GM12891 (cell line): ENCODE measurements at regions not wholly inside any gene's neighbourhood (a gene's known extent, or its start where the extent isn't known, plus 50 kb on each side); places are given as distances from the start of the nearest gene placed in this dataset.

Experiments used
- DNase-seq: peaks from one replicate; pipeline ENCODE4 v3.0.0; 2011; ENCODE audit warnings: low spot score; ENCODE audit not compliant: insufficient read length
- FAIRE-seq: peaks from 2 replicates; lab custom pipeline; 2011; peaks lifted over from hg19 to GRCh38; lab: Jason Lieb, UNC
- PAX5 ChIP-seq: IDR thresholded peaks from 2 replicates; pipeline ENCODE4 v1.6.1; 2011; ENCODE audit warnings: low read length, moderate library complexity, mild to moderate bottlenecking; ENCODE audit not compliant: insufficient read depth, severe bottlenecking
- POLR2A ChIP-seq: IDR thresholded peaks from 2 replicates; pipeline ENCODE4 v1.6.1; 2011; ENCODE audit warnings: low read depth, low read length, control low read depth
- POLR2AphosphoS5 ChIP-seq: IDR thresholded peaks from 2 replicates; pipeline ENCODE4 v1.6.1; 2011; ENCODE audit warnings: low read depth, low read length, control low read depth
- POU2F2 ChIP-seq: IDR thresholded peaks from 2 replicates; pipeline ENCODE4 v1.6.1; 2011; ENCODE audit warnings: low read depth, mild to moderate bottlenecking, control low read depth, low read length, moderate library complexity
- SPI1 ChIP-seq: IDR thresholded peaks from 2 replicates; pipeline ENCODE4 v1.6.1; 2011; ENCODE audit warnings: low read depth, low read length, control low read depth
- TAF1 ChIP-seq: IDR thresholded peaks from 2 replicates; pipeline ENCODE4 v1.6.1; 2011; ENCODE audit warnings: low read depth, low read length, control low read depth

DNA sequence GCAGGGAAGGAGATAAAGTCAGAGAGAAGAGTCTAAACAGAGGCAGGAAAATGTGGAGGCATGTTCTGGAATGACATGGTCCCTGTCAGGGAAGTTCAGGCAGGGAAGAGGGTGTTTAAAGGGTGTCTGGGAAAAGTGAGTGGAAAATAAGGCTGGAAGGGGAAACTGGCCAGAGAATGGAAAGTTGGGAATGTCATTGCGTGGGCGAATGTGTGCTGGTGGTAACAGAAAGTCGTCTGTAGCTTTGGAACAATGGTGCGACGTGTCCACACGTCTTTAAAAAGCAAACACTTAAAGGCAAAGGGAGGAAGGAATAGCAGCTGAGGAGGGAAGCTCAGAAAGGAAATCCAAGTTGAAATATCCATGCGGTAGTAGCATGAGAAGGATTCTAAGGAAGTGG is 469.5 kb upstream of the SALL3 start:
- TF ChIP-seq POLR2A (no peak), SPI1 (no peak), PAX5 (no peak), TAF1 (no peak), POU2F2 (no peak), POLR2AphosphoS5 (no peak)
- no peak for FAIRE-seq

DNA sequence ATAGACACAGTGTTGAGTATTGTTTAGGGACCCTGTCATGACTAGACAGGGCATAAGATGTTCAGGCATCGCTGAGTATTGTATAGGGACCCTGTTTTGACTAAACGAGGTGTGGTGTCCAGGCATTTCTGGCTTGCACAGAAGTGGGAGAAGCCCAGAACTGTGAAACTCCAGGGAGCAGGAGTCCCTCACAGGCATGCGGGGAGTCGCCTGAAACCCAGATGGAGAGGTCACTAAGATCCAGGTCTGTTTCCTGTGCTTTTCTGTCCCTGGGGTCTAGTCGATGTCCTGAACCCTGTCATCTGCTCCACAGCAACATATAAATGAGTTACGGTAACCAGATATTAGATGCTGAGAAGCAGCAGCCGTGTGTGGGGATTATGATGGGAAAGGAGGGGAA is 469.0 kb upstream of the SALL3 start:
- no peak for TF ChIP-seq TAF1
- TF ChIP-seq SPI1, result no peak
- no peak for TF ChIP-seq POU2F2
- TF ChIP-seq POLR2AphosphoS5, result no peak
- no peak for TF ChIP-seq PAX5
- TF ChIP-seq POLR2A, result no peak
- no peak for FAIRE-seq
- DNase-seq, result no peak

More for the DNA sequence above, 469.5 kb upstream of the SALL3 start:
- no peak for DNase-seq

GRCh38 chr18:78511666-78512601 is 467.7 kb upstream of the SALL3 start:
- FAIRE-seq (no peak), DNase-seq (no peak)
- TF ChIP-seq PAX5 (no peak), SPI1 (no peak), POU2F2 (no peak), POLR2A (no peak), TAF1 (no peak), POLR2AphosphoS5 (no peak)

DNA sequence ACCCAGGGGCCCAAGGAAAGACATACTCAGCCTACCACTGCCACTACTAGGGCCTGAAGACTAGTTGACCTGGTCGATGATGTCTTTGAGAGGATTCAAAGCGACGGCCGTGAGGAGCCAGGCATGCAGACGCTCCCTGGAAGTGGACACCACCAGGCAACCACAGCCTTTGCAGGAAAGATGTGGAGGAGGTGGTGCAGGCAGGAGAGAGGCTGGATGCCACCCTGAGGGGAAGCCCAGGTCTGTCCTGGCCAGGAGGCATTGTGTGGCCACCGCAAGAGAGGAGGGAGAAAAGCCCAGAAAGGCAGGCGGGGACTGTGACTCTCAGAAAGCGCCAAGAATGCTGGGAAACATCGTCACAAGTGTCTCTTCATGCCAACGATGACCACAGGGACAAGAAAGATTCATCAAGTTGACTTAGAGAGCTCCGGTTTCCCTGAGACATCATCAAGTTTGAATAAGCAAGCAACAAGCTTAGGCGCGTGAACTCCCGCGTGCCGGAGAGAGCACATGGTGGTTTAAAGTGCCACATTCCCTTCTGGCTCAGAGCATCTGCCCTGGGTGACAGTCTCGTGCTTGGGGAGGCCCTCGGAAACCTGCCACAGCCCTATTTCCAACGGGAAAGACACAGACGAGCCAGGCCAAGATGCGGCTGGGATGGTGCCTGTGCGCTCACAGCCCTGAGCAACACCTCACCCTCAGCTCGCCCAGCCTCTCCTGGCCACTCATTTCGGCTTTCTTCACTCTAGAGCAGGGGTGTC is 464.5 kb upstream of the SALL3 start:
- TF ChIP-seq TAF1, result no peak
- TF ChIP-seq SPI1, result no peak
- no peak for TF ChIP-seq POLR2AphosphoS5
- TF ChIP-seq PAX5, result no peak
- TF ChIP-seq POLR2A, result no peak
- TF ChIP-seq POU2F2, result no peak

DNA sequence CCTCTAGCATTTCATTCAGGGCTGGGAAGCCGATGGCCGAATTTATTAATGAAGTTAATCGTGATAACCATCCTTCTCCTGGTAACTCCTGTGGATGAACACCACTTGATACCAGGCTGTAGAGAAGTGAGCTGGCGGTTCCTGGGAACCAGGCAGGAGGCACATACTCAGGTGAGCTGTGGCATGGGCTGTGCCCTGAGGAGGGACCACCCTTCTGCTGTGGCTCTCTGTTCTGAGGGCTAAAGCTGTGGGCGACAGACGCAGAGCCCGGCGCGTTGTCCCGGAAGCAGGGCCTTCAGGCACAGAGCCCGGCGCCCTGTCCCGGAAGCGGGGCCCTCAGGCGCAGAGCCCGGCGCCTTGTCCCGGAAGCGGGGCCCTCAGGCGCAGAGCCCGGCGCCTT is 462.3 kb upstream of the SALL3 start:
- TF ChIP-seq POLR2A (no peak), TAF1 (no peak), POU2F2 (no peak)
- no peak for FAIRE-seq

More for the DNA sequence above, 464.5 kb upstream of the SALL3 start:
- DNase-seq (no peak), FAIRE-seq (no peak)

DNA sequence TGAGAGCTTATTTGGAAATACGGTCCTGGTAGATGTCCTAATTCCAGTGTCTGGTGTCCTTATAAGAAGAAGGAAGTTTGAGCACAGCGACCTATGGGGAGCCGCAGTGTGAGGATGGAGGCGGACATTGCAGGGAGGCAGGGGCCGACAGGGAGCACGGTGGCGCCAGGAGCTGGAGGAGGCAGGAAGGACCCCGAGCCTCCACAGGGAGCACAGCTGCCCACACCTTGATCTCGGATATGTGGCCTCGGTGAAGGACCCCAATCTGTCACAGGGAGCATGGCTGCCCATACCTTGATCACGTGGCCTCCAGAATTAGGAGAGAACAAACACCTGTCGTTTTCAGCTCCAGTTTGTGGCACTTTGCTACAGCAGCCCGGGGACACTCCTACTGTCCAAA is 461.6 kb upstream of the SALL3 start:
- no peak for TF ChIP-seq POLR2AphosphoS5
- TF ChIP-seq POU2F2, result no peak
- no peak for TF ChIP-seq SPI1
- no peak for TF ChIP-seq PAX5
- no peak for TF ChIP-seq POLR2A
- no peak for TF ChIP-seq TAF1
- no peak for DNase-seq
- no peak for FAIRE-seq

More for the DNA sequence above, 462.3 kb upstream of the SALL3 start:
- no peak for DNase-seq

DNA sequence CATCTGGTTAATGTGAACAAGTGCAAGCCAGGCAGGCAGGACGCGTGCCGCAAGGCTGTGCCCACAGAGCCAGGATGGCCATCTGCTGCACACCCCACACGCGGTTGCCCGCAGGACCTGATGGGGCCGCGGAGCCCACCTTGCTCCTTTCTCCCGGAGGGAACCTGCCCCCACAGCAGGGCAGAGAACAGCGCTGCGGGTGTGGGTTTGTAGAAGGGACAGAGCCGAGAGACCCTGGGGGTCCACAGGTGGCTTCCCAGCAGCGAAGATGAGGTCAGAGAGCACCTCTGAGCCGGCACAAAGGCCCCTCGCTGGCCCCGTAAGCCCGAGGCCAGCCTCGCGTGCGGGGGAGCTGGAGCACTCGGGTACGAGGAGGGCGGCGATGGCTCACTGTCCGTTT is 460.8 kb upstream of the SALL3 start:
- no peak for DNase-seq
- FAIRE-seq, result no peak
- TF ChIP-seq SPI1, result no peak
- no peak for TF ChIP-seq TAF1
- no peak for TF ChIP-seq POU2F2
- TF ChIP-seq PAX5, result no peak
- no peak for TF ChIP-seq POLR2AphosphoS5
- no peak for TF ChIP-seq POLR2A

GRCh38 chr18:78519394-78520062 is 460.1 kb upstream of the SALL3 start:
- DNase-seq (no peak), FAIRE-seq (no peak)
- TF ChIP-seq POLR2A, result no peak
- TF ChIP-seq POLR2AphosphoS5, result no peak
- no peak for TF ChIP-seq POU2F2
- TF ChIP-seq PAX5, result no peak
- no peak for TF ChIP-seq TAF1

DNA sequence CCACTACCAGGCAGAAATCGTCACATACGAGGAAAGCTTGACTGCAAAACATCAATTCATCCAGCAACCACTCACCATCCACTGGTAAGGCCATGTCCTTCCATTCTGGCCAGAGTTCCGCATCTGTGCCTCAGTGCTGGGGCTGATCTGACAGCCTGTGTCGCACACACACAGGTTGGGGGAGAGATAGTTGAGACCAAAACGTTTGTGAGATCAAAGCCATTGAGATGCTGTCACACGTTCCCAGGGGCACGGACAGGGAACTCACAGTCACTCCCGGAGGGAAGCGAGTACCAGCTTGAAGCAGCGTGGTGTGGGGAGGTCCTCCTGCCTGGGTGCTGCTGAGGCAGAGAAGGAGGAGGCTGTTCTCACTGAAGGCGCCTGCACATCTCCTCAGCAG is 458.5 kb upstream of the SALL3 start:
- DNase-seq (no peak), FAIRE-seq (no peak)
- TF ChIP-seq PAX5 (no peak), TAF1 (no peak), SPI1 (no peak), POLR2A (no peak), POLR2AphosphoS5 (no peak), POU2F2 (no peak)

GRCh38 chr18:78521744-78522143 is 457.9 kb upstream of the SALL3 start:
- DNase-seq (no peak), FAIRE-seq (no peak)
- TF ChIP-seq PAX5 (no peak), SPI1 (no peak), TAF1 (no peak), POLR2A (no peak), POLR2AphosphoS5 (no peak), POU2F2 (no peak)
